Gastroesophageal sphincter (tissue), 3 donors: ENCODE measurements at regions not wholly inside any gene's neighbourhood (a gene's known extent, or its start where the extent isn't known, plus 50 kb on each side); places are given as distances from the start of the nearest gene placed in this dataset.

Source experiments
- EP300 ChIP-seq: sonication (generic); formaldehyde crosslinking; IDR thresholded peaks from one replicate; pipeline ENCODE4 v1.6.1; 2017; ENCODE audit warnings: antibody characterized with exemption, mild to moderate bottlenecking
- POLR2A ChIP-seq, 2 donors: fragments of 450-650 bp; IDR thresholded peaks; one replicate each; pipeline ENCODE4 v1.6.1; 2017; ENCODE audit warnings: antibody characterized with exemption in 2 of 2, mild to moderate bottlenecking in 2 of 2, moderate library complexity in 1 of 2
- POLR2AphosphoS5 ChIP-seq: sonication (generic); formaldehyde crosslinking; IDR thresholded peaks from one replicate; pipeline ENCODE4 v1.6.1; 2017; ENCODE audit warnings: antibody characterized with exemption
- TF ChIP-seq, protein P1 (sequence below), 4 experiments: fragments of 200-600 bp in 2 of 4; fragments of 450-650 bp in 2 of 4; sonication (generic) in 1 of 4; IDR thresholded peaks; one replicate each; pipeline ENCODE4 v1.5.1; 2017 to 2019; ENCODE audit warnings: antibody characterized with exemption in 4 of 4, mild to moderate bottlenecking in 2 of 4, moderate library complexity in 2 of 4

DNA sequence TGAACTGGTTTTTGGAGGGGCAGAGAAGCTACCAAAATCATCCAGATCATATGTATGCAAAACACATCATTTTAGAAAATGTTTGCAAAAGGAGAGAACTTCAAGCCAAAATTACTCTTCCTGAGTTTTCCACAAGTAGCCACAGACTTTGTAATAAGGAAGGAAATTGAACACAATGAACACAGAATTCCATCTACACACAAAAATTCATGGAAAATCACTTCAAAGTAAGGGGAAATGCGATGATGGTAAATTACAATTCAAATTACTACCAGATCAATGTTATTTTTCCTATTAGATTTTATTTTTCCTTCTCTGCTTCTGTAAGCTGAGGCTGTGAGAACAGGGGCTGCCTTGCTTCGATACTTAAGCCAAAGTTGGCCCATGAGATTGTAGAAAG, 172.1 kb upstream of the ARL4C start:
- TF ChIP-seq POLR2AphosphoS5: no peak
- TF ChIP-seq, protein P1, sequence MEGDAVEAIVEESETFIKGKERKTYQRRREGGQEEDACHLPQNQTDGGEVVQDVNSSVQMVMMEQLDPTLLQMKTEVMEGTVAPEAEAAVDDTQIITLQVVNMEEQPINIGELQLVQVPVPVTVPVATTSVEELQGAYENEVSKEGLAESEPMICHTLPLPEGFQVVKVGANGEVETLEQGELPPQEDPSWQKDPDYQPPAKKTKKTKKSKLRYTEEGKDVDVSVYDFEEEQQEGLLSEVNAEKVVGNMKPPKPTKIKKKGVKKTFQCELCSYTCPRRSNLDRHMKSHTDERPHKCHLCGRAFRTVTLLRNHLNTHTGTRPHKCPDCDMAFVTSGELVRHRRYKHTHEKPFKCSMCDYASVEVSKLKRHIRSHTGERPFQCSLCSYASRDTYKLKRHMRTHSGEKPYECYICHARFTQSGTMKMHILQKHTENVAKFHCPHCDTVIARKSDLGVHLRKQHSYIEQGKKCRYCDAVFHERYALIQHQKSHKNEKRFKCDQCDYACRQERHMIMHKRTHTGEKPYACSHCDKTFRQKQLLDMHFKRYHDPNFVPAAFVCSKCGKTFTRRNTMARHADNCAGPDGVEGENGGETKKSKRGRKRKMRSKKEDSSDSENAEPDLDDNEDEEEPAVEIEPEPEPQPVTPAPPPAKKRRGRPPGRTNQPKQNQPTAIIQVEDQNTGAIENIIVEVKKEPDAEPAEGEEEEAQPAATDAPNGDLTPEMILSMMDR (IDR thresholded peaks at IDR 0.05): no peak
- no peak for TF ChIP-seq POLR2A (IDR thresholded peaks at IDR 0.05)
- no peak for TF ChIP-seq EP300
